CD14-positive monocyte (primary cell): ENCODE measurements at regions not wholly inside any gene's neighbourhood (a gene's known extent, or its start where the extent isn't known, plus 50 kb on each side); places are given as distances from the start of the nearest gene placed in this dataset.

ENCODE experiments used
- DNase-seq, 3 donors: peaks; one replicate each; pipeline ENCODE4 v3.0.0-alpha.2; 2011 to 2022
- H2AFZ ChIP-seq: 2 replicates; pipeline ENCODE4 v1.6.0; 2012; ENCODE audit warnings: mild to moderate bottlenecking, low read depth, low read length, inconsistent platforms; ENCODE audit not compliant: insufficient read depth, poor library complexity, severe bottlenecking
- H3K27ac ChIP-seq, 2 donors: 1 replicate in 1 of 2; 2 replicates in 1 of 2; pipeline ENCODE4 v1.5.1; 2012 to 2013; ENCODE audit warnings: low read length in 2 of 2, control low read depth in 1 of 2, inconsistent platforms in 1 of 2, low read depth in 1 of 2, mild to moderate bottlenecking in 1 of 2
- H3K27me3 ChIP-seq, 2 donors: one replicate each; pipeline versions ENCODE4 v1.6.0 to v1.6.1; 2011 to 2013; ENCODE audit warnings: low read length in 2 of 2; ENCODE audit not compliant: control insufficient read depth in 2 of 2, insufficient read depth in 2 of 2
- H3K36me3 ChIP-seq, 2 donors: replicated peaks in 1 of 2; 1 replicate in 1 of 2; 2 replicates in 1 of 2; pipeline versions ENCODE4 v1.5.1 to v1.6.1; 2012 to 2013; ENCODE audit warnings: low read length in 2 of 2, control low read depth in 1 of 2, inconsistent platforms in 1 of 2, mild to moderate bottlenecking in 1 of 2; ENCODE audit not compliant: insufficient read depth in 2 of 2, control insufficient read depth in 1 of 2
- H3K4me1 ChIP-seq, 2 donors: 1 replicate in 1 of 2; 2 replicates in 1 of 2; pipeline versions ENCODE4 v1.5.1 to v1.6.1; 2012 to 2013; ENCODE audit warnings: low read length in 2 of 2, control low read depth in 1 of 2, inconsistent platforms in 1 of 2, mild to moderate bottlenecking in 1 of 2, moderate library complexity in 1 of 2; ENCODE audit not compliant: insufficient read depth in 2 of 2, control insufficient read depth in 1 of 2
- H3K4me2 ChIP-seq: replicated peaks from 2 replicates; pipeline ENCODE3; 2012; ENCODE audit warnings: low read length, moderate library complexity, mild to moderate bottlenecking; ENCODE audit not compliant: poor library complexity, severe bottlenecking; ENCODE audit errors: extremely low read depth
- H3K4me3 ChIP-seq, 3 experiments: fragments of 200-600 bp in 1 of 3; sonication (generic) in 1 of 3; replicated peaks in 1 of 3; 1 replicate in 2 of 3; 2 replicates in 1 of 3; pipeline ENCODE4 v1.5.1; 2011 to 2013; ENCODE audit warnings: low read length in 3 of 3, mild to moderate bottlenecking in 3 of 3, control low read depth in 2 of 3, low read depth in 2 of 3, inconsistent platforms in 1 of 3, moderate library complexity in 1 of 3
- H3K79me2 ChIP-seq: 2 replicates; pipeline ENCODE4 v1.6.0; 2012; ENCODE audit warnings: mild to moderate bottlenecking, control low read depth, inconsistent platforms, low read length, moderate library complexity; ENCODE audit not compliant: insufficient read depth
- H3K9ac ChIP-seq: 2 replicates; pipeline ENCODE4 v1.6.0; 2017; ENCODE audit warnings: low read length, mild to moderate bottlenecking; ENCODE audit not compliant: insufficient read depth, poor library complexity, severe bottlenecking
- H3K9me3 ChIP-seq, 2 donors: replicated peaks in 1 of 2; 1 replicate in 1 of 2; 2 replicates in 1 of 2; pipeline versions ENCODE4 v1.5.1 to v1.6.1; 2012 to 2013; ENCODE audit warnings: low read length in 2 of 2, control low read depth in 1 of 2; ENCODE audit not compliant: control insufficient read depth in 1 of 2, insufficient read depth in 1 of 2
- H4K20me1 ChIP-seq: 2 replicates; pipeline ENCODE4 v1.6.0; 2012; ENCODE audit warnings: mild to moderate bottlenecking, low read length, control low read depth, moderate library complexity; ENCODE audit not compliant: insufficient read depth
- H3K27ac Mint-ChIP-seq, 7 donors: one replicate each; pipeline ENCODE4 v1.8.0; 2020; ENCODE audit warnings: mild to moderate bottlenecking in 7 of 7, mixed read lengths in 7 of 7, moderate library complexity in 6 of 7, inconsistent platforms in 2 of 7
- H3K27me3 Mint-ChIP-seq, 3 donors: one replicate each; pipeline ENCODE4 v1.8.0; 2021 to 2022; ENCODE audit warnings: low read depth in 3 of 3, mild to moderate bottlenecking in 3 of 3, mixed read lengths in 3 of 3, moderate library complexity in 3 of 3, inconsistent platforms in 1 of 3
- H3K36me3 Mint-ChIP-seq, 2 donors: one replicate each; pipeline ENCODE4 v1.8.0; 2020; ENCODE audit warnings: mixed read lengths in 2 of 2, inconsistent platforms in 1 of 2, mild to moderate bottlenecking in 1 of 2
- H3K4me1 Mint-ChIP-seq: one replicate; pipeline ENCODE4 v1.8.0; 2020; ENCODE audit warnings: mild to moderate bottlenecking, mixed read lengths
- H3K4me3 Mint-ChIP-seq, 2 donors: one replicate each; pipeline ENCODE4 v1.8.0; 2020; ENCODE audit warnings: mild to moderate bottlenecking in 2 of 2, mixed read lengths in 2 of 2, moderate library complexity in 1 of 2
- H3K9me3 Mint-ChIP-seq, 7 donors: one replicate each; pipeline ENCODE4 v1.8.0; 2020 to 2022; ENCODE audit warnings: mixed read lengths in 7 of 7, mild to moderate bottlenecking in 6 of 7, moderate library complexity in 6 of 7, inconsistent platforms in 2 of 7
- CTCF ChIP-seq: fragments of 200-600 bp; IDR thresholded peaks from one replicate; pipeline ENCODE4 v1.8.0; 2022; ENCODE audit warnings: antibody characterized with exemption, mild to moderate bottlenecking
- WGBS: methylation state at CpG from one replicate; pipeline ENCODE4 v1.1.5; 2013; ENCODE audit warnings: missing lambda C conversion rate; ENCODE audit not compliant: insufficient coverage; 5-methylcytosine and 5-hydroxymethylcytosine counted together
- intact Hi-C, 2 donors: fragments of 100-400 bp; cut with micrococcal nuclease; formaldehyde crosslinking; loops; one replicate each; pipeline versions ENCODE4 v1.15.0 to v1.15.1; 2023

- Histone ChIP-seq H3K27ac (no peak overlapping the region), H3K4me1 (no peaks in the 10 kb centered on the region), H3K4me3 (no peak overlapping the region), H3K79me2 (no peaks in the 10 kb centered on the region), H3K36me3 (no peaks in the 10 kb centered on the region), H3K4me2 (no peak overlapping the region), H4K20me1 (no peaks in the 10 kb centered on the region), H3K9me3 (no peaks in the 10 kb centered on the region), H3K9ac (no peak overlapping the region), H3K27me3 (no peaks in the 10 kb centered on the region), H2AFZ (no peak overlapping the region)
- peaks cover 0 to 6% (median 0%) of the 10 kb centered on the region in 3 donors for H3K27me3 Mint-ChIP-seq
- no peak for DNase-seq
- no peak for TF ChIP-seq CTCF
- H3K27ac Mint-ChIP-seq: no peak overlapping the region
- H3K36me3 Mint-ChIP-seq: no peaks in the 10 kb centered on the region
- no peak overlapping the region for H3K4me3 Mint-ChIP-seq
- H3K4me1 Mint-ChIP-seq: peaks cover 2% of the 10 kb centered on the region
- intact Hi-C loops: no loop called here
- peaks cover 0 to 4% (median 0%) of the 10 kb centered on the region in 7 donors for H3K9me3 Mint-ChIP-seq
- WGBS: 74% methylated on average over 2 of the region's 5 CpGs
Measured at GRCh38 chr10:127815147-127815546, 77.6 kb downstream of the CLRN3 start.

- no peak overlapping the region for H2AFZ ChIP-seq
- no peaks in the 10 kb centered on the region for H4K20me1 ChIP-seq
- H3K36me3 Mint-ChIP-seq: no peaks in the 10 kb centered on the region
- DNase-seq: no peak
- H3K9ac ChIP-seq: no peak overlapping the region
- H3K9me3 Mint-ChIP-seq: peaks cover 5 to 18% (median 14%) of the 10 kb centered on the region in 7 donors
- no peak overlapping the region for H3K4me3 ChIP-seq
- H3K4me2 ChIP-seq: no peak overlapping the region
- peaks cover 3 to 7% (median 3%) of the 10 kb centered on the region in 3 donors for H3K27me3 Mint-ChIP-seq
- H3K4me3 Mint-ChIP-seq: no peak overlapping the region
- H3K36me3 ChIP-seq: no peaks in the 10 kb centered on the region
- H3K4me1 Mint-ChIP-seq: no peaks in the 10 kb centered on the region
- TF ChIP-seq CTCF: no peak
- no peaks in the 10 kb centered on the region for H3K4me1 ChIP-seq
- H3K27ac ChIP-seq: no peak overlapping the region
- intact Hi-C loops: no loop called here
- H3K27ac Mint-ChIP-seq: no peak overlapping the region
- no peaks in the 10 kb centered on the region for H3K27me3 ChIP-seq
- peaks cover 11 to 12% of the 10 kb centered on the region in 2 donors for H3K9me3 ChIP-seq
- no peaks in the 10 kb centered on the region for H3K79me2 ChIP-seq
- no CpG with 5 or more reads among the region's 2 CpGs for WGBS
Measured at GRCh38 chr10:127824826-127825225, 67.9 kb downstream of the CLRN3 start.
